ENCODE measurements at regions not wholly inside any gene's neighbourhood (a gene's known extent, or its start where the extent isn't known, plus 50 kb on each side); places are given as distances from the start of the nearest gene placed in this dataset.
"Not testable (repeated sequence)": the region's sequence is repeated elsewhere in the genome, so short reads cannot be mapped to it uniquely, and the experiment has no call there.

DNA sequence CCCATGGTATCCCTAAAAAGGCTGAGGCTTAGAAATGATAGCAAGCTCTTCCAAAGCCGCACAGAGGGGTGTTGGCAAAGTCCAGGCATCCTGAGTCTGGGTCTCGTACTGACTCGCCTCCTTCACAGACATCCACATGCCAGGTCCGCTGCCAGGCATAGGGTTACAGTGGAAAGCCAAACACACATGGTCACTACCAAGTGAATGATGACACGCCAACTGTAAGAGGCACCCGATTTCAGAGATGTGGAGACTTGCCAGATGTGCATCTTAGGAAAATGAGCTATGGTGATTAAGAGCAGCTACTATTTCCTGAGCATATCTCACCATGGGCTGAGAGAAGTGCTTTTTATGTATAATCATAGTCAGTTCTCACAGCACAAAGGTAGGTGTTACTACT is 314.9 kb downstream of the MIAT start:
- Mint-ChIP-seq H3K27ac (no peak overlapping the region), H3K4me3 (no peak overlapping the region), H3K36me3 (ENCODE audit: insufficient read depth in 2 of 2) (no peaks in the 10 kb centered on the region), H3K27me3 (ENCODE audit: low read depth) (peaks cover 6% of the 10 kb centered on the region), H3K9me3 (no peaks in the 10 kb centered on the region), H3K4me1 (ENCODE audit: low read depth) (no peaks in the 10 kb centered on the region)
- DNase-seq: no peak
- ATAC-seq (replicated peaks in 1 of 2): no peak

DNA sequence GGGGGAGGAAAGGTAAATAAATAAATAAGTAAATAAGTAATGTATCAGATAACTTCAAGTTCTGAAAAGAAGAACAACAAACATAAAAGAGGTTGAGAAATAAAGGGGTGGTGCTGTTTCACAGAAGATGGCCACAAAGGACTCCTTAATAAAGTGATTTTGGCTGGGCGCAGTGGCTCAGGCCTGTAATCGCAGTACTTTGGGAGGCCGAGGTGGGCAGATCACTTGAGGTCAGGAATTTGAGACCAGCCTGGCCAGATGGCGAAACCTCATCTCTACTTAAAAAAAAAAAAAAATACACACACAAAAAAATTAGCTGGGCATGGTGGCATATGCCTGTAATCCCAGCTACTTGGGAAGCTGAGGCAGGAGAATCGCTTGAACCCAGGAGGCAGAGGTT is 315.5 kb downstream of the MIAT start:
- not testable (repeated sequence) for H3K4me3 Mint-ChIP-seq; H3K4me1 Mint-ChIP-seq (ENCODE audit: low read depth); DNase-seq; H3K27me3 Mint-ChIP-seq (ENCODE audit: low read depth); H3K36me3 Mint-ChIP-seq (ENCODE audit: insufficient read depth in 2 of 2); ATAC-seq (replicated peaks in 1 of 2); H3K27ac Mint-ChIP-seq; H3K9me3 Mint-ChIP-seq

DNA sequence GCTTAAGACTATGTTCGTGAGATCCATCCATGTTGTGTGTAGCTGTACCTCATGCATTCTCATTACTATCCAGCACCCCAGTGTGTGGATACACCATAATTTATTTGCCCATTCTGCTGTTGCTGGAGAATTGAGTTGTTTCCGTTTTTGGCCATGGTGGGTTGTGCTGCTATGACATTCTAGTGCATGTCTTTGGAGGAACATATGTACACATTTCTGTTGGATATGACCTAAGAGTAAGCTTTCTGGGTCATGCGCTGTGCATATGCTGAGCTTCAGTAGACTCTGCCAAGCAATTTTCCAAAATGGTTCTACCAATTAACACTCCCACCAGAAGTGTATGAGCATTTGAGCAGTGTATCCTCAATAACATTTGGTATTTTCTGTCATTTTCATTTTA is 316.6 kb downstream of the MIAT start:
- H3K27ac Mint-ChIP-seq: no peak overlapping the region
- H3K27me3 Mint-ChIP-seq (ENCODE audit: low read depth): peaks cover 6% of the 10 kb centered on the region
- no peaks in the 10 kb centered on the region for H3K4me1 Mint-ChIP-seq (ENCODE audit: low read depth)
- H3K4me3 Mint-ChIP-seq: no peak overlapping the region
- no peaks in the 10 kb centered on the region for H3K36me3 Mint-ChIP-seq (ENCODE audit: insufficient read depth in 2 of 2)
- ATAC-seq (replicated peaks in 1 of 2): no peak
- DNase-seq: no peak
- no peaks in the 10 kb centered on the region for H3K9me3 Mint-ChIP-seq

DNA sequence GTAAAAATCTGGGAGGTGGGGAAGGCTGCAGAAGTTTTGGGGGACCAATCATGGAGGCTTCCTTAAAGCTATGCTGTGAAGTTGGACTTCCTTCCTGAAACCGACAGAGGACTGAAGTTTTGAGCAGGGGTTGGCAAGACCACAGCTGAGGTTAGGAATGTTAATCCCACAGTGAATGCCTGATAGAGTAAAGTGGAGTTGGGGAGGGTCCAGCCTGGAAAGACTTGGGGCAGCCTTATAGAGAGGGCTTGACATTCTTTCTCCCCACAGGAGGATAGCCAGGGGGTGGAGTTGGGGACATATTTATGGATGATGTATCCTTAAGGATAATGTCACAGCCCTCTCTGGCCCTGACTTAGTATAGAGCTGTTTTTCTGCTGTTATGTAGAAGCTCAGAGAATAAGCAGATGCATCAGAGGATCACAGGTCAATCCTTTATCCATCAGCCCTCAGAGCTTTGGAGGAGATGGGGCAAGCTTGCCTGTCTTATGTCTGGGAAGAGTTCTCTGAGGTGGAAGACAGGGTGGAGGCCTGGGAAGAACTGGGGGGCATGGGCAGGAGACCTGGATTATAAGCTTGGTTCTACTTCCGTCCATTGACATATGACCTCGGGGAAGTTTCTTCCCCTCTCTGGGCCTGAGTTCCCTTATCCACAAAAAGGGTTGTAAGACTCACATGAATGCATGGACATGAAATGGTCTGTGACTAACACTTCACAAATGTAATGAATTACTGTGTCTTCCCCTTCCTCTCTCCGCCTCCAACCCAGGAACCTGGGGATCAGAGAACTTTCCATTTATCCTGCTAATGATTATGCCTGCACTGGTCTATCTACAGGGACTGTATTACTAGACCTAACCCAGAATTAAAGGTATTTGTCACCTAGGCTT is 317.8 kb downstream of the MIAT start:
- no peaks in the 10 kb centered on the region for H3K36me3 Mint-ChIP-seq (ENCODE audit: insufficient read depth in 2 of 2)
- H3K9me3 Mint-ChIP-seq: no peaks in the 10 kb centered on the region
- ATAC-seq (replicated peaks in 1 of 2): no peak
- H3K27ac Mint-ChIP-seq: no peak overlapping the region
- H3K27me3 Mint-ChIP-seq (ENCODE audit: low read depth): peaks cover 14% of the 10 kb centered on the region
- no peaks in the 10 kb centered on the region for H3K4me1 Mint-ChIP-seq (ENCODE audit: low read depth)
- no peak for DNase-seq
- H3K4me3 Mint-ChIP-seq: no peak overlapping the region

DNA sequence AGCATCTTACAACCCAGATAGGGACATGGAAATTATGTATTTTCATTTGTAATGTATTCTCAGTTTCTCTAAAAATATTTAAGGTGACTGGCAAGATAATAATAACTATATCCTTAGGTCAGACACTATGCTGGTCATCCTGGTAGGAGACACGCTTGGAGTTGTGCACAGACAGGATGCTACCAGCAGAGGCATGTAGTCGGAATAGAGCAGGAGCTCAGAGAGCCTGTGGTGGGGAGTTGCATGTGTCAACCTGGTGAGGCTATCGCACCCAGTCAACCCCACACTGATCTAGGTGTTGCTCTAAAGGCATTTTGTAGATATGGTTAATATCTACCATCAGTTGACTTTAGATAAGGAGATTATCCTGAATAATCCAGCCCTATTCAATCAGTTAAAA is 318.5 kb downstream of the MIAT start:
- no peak for ATAC-seq (replicated peaks in 1 of 2)
- no peak overlapping the region for H3K27ac Mint-ChIP-seq
- H3K9me3 Mint-ChIP-seq: no peaks in the 10 kb centered on the region

DNA sequence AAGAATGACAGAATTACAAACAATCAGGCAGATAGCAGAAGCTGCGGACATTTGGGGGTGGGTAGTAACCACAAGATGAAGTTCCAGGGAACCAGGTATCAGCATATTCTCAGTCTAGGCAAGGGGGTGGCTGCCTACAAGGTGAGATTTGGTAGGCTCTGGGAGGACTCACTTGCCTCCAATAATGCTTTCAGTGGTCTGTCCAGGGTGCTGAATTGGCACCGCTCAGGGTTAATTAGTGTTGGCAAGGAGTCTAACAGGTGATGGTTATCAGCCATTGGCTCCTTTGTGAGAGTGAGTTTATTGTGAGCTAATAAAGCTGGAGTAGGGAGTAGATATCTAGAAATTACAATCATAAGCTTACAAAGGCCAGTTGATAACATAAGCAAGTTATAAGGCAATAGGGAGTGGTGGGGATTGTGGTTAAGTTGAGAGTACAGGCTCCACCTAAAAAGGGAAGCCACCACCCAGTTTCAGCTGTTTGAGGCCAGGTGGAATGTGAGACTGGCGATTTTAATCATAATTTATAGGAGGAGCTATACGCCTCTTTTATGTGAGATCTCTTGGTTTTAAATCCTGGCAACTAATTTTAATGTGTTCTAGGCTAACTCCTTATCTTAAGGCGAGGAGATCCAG is 320.5 kb downstream of the MIAT start:
- DNase-seq: no peak
- peaks cover 7% of the 10 kb centered on the region for H3K27me3 Mint-ChIP-seq (ENCODE audit: low read depth)
- H3K4me1 Mint-ChIP-seq (ENCODE audit: low read depth): no peaks in the 10 kb centered on the region

More for the DNA sequence above, 318.5 kb downstream of the MIAT start:
- Mint-ChIP-seq H3K27me3 (ENCODE audit: low read depth) (peaks cover 14% of the 10 kb centered on the region), H3K4me3 (no peak overlapping the region), H3K4me1 (ENCODE audit: low read depth) (no peaks in the 10 kb centered on the region), H3K36me3 (ENCODE audit: insufficient read depth in 2 of 2) (no peaks in the 10 kb centered on the region)
- DNase-seq: no peak

DNA sequence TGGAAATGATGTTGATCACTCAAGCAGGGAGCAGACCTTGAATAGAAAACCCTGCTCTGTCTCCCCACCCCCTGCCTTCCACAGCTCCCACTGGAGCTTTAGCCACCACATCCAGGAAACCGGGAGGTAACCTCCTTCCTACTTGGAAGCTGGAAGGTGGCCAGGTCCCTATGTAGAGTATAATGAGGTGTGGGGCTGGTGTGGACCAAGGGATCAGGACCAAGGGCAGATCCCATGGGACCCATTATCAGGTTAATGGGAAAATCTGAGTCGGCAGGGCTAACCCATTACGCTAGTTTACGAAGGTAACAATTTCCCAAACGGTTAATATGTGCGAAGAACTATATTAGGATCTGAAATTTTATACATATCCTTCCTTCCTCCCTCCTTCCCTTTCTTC is 321.9 kb downstream of the MIAT start:
- DNase-seq: no peak
- Mint-ChIP-seq H3K27me3 (ENCODE audit: low read depth) (peaks cover 7% of the 10 kb centered on the region), H3K9me3 (no peaks in the 10 kb centered on the region), H3K4me3 (no peak overlapping the region), H3K4me1 (ENCODE audit: low read depth) (no peaks in the 10 kb centered on the region), H3K27ac (no peak overlapping the region), H3K36me3 (ENCODE audit: insufficient read depth in 2 of 2) (no peaks in the 10 kb centered on the region)
- ATAC-seq (replicated peaks in 1 of 2): no peak

More for the DNA sequence above, 320.5 kb downstream of the MIAT start:
- ATAC-seq (replicated peaks in 1 of 2): no peak
- Mint-ChIP-seq H3K27ac (no peak overlapping the region), H3K36me3 (ENCODE audit: insufficient read depth in 2 of 2) (no peaks in the 10 kb centered on the region), H3K9me3 (no peaks in the 10 kb centered on the region), H3K4me3 (no peak overlapping the region)

DNA sequence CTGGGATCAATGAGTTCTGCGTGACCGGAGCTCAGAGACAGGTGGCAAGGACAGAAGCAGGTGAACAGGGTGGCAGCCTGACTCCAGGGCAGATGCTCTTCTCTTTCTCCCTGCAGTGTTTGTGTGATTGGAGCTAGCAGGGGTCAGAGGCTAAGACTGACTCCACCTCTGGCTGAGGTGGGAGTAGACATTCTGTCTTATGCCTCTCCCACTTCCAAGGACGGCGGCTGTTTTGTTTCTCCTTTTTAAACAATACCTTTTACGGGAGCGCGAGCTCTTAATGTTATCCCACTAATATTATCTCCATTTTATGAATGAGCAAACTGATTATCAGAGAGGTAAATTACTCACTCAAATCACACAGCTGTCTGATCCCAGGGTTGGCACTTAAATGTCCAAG is 323.7 kb downstream of the MIAT start:
- H3K27me3 Mint-ChIP-seq (ENCODE audit: low read depth): peaks cover 7% of the 10 kb centered on the region
- H3K27ac Mint-ChIP-seq: no peak overlapping the region
- DNase-seq: no peak
- no peaks in the 10 kb centered on the region for H3K4me1 Mint-ChIP-seq (ENCODE audit: low read depth)
- ATAC-seq (replicated peaks in 1 of 2): no peak
- no peak overlapping the region for H3K4me3 Mint-ChIP-seq
- no peaks in the 10 kb centered on the region for H3K36me3 Mint-ChIP-seq (ENCODE audit: insufficient read depth in 2 of 2)
- no peaks in the 10 kb centered on the region for H3K9me3 Mint-ChIP-seq

DNA sequence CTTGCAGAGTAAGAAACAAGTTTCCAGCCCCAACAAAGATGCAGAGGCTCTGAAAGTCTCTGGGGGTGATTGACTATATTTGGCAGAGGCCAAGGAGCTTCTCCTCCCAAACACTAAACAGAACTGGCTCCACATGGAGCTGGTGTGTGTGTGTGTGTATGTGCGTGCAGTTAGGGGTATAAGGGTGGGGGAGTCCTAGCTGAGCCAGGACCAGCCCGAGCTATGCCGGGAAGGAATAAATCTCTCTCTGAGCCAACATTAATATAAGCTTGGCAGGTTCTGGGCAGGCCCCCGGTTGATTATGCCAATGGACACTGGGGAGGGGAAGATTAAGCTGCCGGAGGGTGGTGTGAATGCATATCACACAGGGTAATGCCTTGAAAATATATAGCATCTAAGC is 324.2 kb downstream of the MIAT start:
- ATAC-seq (replicated peaks in 1 of 2) (no peak), DNase-seq (no peak)
- Mint-ChIP-seq H3K27me3 (ENCODE audit: low read depth) (peaks cover 7% of the 10 kb centered on the region), H3K4me3 (no peak overlapping the region), H3K36me3 (ENCODE audit: insufficient read depth in 2 of 2) (no peaks in the 10 kb centered on the region), H3K9me3 (no peaks in the 10 kb centered on the region), H3K4me1 (ENCODE audit: low read depth) (no peaks in the 10 kb centered on the region), H3K27ac (no peak overlapping the region)

DNA sequence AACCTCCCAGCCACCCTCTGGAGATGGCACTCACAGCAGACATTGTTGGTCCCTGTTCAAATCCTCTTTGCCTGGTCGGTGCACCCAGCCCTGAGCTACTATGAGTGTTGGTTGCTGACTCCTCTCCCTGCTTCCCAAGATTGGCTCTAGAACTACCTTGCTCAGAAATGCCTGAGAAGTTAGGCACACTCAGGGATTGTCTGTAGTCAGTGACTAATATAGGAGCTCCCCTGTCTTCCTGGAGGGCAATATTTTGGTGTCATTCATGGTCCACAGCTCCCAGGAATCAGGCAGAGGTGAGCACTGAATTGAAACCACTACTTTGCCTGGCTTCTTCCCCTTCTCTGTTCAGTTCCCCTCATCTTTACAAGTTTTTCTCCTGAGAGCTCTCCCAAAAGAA is 325.9 kb downstream of the MIAT start:
- no peak overlapping the region for H3K27ac Mint-ChIP-seq
- DNase-seq (no peak), ATAC-seq (replicated peaks in 1 of 2) (no peak)
- no peaks in the 10 kb centered on the region for H3K9me3 Mint-ChIP-seq
- H3K36me3 Mint-ChIP-seq (ENCODE audit: insufficient read depth in 2 of 2): no peaks in the 10 kb centered on the region
- no peak overlapping the region for H3K4me3 Mint-ChIP-seq
- no peaks in the 10 kb centered on the region for H3K4me1 Mint-ChIP-seq (ENCODE audit: low read depth)
- peaks cover 7% of the 10 kb centered on the region for H3K27me3 Mint-ChIP-seq (ENCODE audit: low read depth)

DNA sequence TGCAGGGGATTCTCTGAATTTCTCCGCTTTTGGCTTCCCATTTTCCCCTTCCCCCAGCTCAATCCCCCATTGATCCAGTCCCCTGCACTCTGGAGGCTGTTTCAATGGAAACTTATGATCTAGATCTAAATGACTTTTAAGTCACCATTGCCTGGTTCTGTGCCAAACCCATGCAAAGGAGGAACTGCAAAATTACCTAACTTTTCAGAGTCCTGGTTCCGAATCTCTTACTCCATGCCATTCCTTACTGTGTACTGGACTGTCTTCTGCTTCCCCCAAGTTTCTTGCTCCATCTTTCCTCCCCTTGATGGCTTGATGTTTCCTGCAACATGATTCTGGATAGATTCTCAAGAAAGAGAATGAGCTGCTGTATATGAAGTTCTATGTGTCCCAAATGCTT is 327.8 kb downstream of the MIAT start:
- no peaks in the 10 kb centered on the region for H3K4me1 Mint-ChIP-seq (ENCODE audit: low read depth)
- H3K27me3 Mint-ChIP-seq (ENCODE audit: low read depth): no peaks in the 10 kb centered on the region
- ATAC-seq (replicated peaks in 1 of 2) (no peak), DNase-seq (no peak)
- H3K4me3 Mint-ChIP-seq: no peak overlapping the region
- H3K36me3 Mint-ChIP-seq (ENCODE audit: insufficient read depth in 2 of 2): no peaks in the 10 kb centered on the region
- H3K27ac Mint-ChIP-seq: no peak overlapping the region
- H3K9me3 Mint-ChIP-seq: no peaks in the 10 kb centered on the region

DNA sequence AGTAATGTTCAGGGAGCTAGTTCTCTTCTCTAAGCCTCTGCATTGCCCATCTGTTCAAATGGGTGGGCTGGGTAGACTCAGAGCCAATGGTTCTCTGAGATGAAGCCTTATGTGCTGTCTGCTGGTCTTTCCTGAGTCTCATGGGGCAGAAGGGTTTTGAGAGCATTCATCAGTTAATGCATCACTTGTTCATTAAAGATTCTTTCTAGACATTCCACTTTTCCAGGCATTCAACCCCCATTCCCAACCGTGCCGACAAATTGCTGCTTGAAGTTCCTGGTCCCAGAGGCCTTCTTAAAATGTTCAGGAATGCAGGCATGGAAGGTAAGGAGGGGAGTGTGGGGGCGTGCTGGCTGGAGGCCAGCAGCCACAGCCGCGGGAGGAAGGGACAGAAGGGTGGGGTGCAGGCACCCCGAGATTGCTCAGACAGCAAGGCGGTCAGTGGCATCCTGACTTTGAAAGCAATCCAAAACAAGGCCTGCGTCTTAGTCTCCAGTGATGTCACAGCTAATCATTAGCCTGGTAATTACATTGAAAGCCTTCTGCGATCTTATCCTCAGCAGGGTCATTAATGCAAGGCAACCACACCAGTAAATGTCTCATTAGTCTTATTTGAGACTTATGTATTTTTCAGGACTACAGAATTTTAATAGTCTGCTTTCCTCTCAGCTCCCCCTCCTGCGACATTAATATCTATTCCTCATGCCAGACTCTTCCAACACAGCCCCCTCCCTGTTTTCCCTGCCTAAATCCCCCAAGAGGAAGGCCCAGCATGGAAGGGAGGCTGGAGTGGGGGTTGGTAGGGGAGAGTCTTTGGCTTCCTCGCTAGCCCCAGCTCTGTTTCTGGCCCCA is 328.8 kb downstream of the MIAT start:
- Mint-ChIP-seq H3K9me3 (no peaks in the 10 kb centered on the region), H3K27me3 (ENCODE audit: low read depth) (no peaks in the 10 kb centered on the region), H3K27ac (no peak overlapping the region), H3K36me3 (ENCODE audit: insufficient read depth in 2 of 2) (no peaks in the 10 kb centered on the region), H3K4me1 (ENCODE audit: low read depth) (no peaks in the 10 kb centered on the region), H3K4me3 (no peak overlapping the region)
- ATAC-seq (replicated peaks in 1 of 2) (no peak), DNase-seq (no peak)

DNA sequence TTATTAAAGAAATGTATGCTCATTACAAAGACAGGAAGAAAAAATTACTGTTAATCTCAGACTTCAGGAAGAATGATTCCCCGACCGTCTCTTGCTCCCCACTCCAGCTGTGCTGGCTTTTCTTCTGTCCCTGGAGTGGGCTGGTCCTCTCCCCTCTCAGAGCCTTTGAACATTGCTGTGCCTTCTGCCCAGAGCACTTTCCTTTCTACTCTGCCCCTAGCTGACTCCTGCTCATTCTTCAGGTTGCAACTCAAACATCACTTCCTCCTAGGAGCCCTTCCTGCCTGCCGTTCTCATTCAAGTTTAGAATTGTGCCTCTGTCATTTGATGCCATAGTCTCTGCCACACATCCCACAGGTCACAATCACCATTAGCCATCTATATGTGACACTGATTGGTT is 329.5 kb downstream of the MIAT start:
- H3K4me3 Mint-ChIP-seq: no peak overlapping the region
- DNase-seq: no peak
- no peaks in the 10 kb centered on the region for H3K27me3 Mint-ChIP-seq (ENCODE audit: low read depth)
- H3K4me1 Mint-ChIP-seq (ENCODE audit: low read depth): no peaks in the 10 kb centered on the region
- no peak overlapping the region for H3K27ac Mint-ChIP-seq
- no peaks in the 10 kb centered on the region for H3K9me3 Mint-ChIP-seq
- no peaks in the 10 kb centered on the region for H3K36me3 Mint-ChIP-seq (ENCODE audit: insufficient read depth in 2 of 2)
- no peak for ATAC-seq (replicated peaks in 1 of 2)
